Cardiac muscle cell (in vitro differentiated cells and primary cell): ENCODE measurements at regions not wholly inside any gene's neighbourhood (a gene's known extent, or its start where the extent isn't known, plus 50 kb on each side); places are given as distances from the start of the nearest gene placed in this dataset.

Experiments
- DNase-seq, 2 donors: peaks; one replicate each; pipeline versions ENCODE4 v3.0.0 to v3.0.0-alpha.2; 2010 to 2017; ENCODE audit warnings: low read depth in 1 of 2, low spot score in 1 of 2
- H3K27ac ChIP-seq: fragments of 200-600 bp; sonication (generic); 2 replicates; pipeline ENCODE4 v1.5.1; 2016
- H3K27me3 ChIP-seq: fragments of 200-600 bp; sonication (generic); 2 replicates; pipeline ENCODE4 v1.6.0; 2016; ENCODE audit warnings: control low read depth
- H3K36me3 ChIP-seq: fragments of 200-600 bp; sonication (generic); 2 replicates; pipeline ENCODE4 v1.5.1; 2016; ENCODE audit warnings: control low read depth
- H3K4me1 ChIP-seq: fragments of 200-600 bp; sonication (generic); 2 replicates; pipeline ENCODE4 v1.8.1; 2017; ENCODE audit warnings: low read depth, mild to moderate bottlenecking, mixed run types
- H3K4me3 ChIP-seq: fragments of 200-600 bp; sonication (generic); 2 replicates; pipeline ENCODE4 v1.5.1; 2016; ENCODE audit warnings: mild to moderate bottlenecking
- H3K9me3 ChIP-seq: fragments of 200-600 bp; sonication (generic); 2 replicates; pipeline ENCODE4 v1.5.1; 2017; ENCODE audit warnings: low read depth, mild to moderate bottlenecking, control low read depth
- TF ChIP-seq, protein P1 (sequence below): IDR thresholded peaks from 2 replicates; pipeline ENCODE4 v1.5.1; 2012; ENCODE audit warnings: low read depth, mild to moderate bottlenecking, low read length

DNA sequence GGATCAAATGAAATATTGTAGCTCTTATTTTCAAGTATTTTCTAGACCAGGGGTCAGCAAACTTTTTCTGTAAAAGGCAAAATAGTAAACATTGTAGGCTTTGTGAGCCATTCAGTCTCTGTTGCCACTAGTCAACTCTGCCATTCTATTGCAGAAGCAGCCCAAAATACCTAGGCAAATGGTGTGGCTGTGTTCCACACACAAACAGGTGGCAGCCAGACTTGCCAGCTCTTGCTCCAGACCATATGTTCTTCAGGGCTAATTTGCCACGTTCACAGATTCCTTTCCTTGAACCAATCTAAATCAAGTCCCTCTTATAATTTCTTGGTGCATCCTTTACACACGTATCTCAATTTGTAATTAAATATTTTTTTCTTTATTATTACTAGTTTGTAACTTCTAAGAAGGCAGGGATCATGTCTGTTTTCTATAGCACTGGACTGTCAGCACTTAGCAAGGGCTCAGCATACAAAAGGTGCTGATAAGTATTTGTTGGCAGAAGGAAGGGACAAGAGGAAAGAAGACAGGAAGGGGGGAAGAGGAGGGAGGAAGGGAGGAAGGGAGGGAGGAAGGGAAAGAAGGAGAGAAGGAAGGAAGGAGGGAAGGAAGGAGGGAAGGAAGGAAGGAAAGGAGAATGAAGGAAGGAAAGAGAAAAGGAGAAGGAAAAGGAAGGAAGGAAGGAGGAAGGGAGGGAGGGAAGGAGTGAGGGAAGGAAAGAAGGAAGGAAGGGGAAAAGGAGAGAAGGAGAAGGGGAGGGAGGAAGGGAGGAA is 106.5 kb upstream of the EDEM3 start:
- H3K27ac ChIP-seq, result no peak overlapping the region
- no peak overlapping the region for H3K4me3 ChIP-seq
- peak in 1 of 2 donors; percentile 3 for DNase-seq
- H3K4me1 ChIP-seq, result no peaks in the 10 kb centered on the region
- no peaks in the 10 kb centered on the region for H3K9me3 ChIP-seq
- H3K27me3 ChIP-seq, result no peaks in the 10 kb centered on the region
- no peaks in the 10 kb centered on the region for H3K36me3 ChIP-seq
- TF ChIP-seq, protein P1, sequence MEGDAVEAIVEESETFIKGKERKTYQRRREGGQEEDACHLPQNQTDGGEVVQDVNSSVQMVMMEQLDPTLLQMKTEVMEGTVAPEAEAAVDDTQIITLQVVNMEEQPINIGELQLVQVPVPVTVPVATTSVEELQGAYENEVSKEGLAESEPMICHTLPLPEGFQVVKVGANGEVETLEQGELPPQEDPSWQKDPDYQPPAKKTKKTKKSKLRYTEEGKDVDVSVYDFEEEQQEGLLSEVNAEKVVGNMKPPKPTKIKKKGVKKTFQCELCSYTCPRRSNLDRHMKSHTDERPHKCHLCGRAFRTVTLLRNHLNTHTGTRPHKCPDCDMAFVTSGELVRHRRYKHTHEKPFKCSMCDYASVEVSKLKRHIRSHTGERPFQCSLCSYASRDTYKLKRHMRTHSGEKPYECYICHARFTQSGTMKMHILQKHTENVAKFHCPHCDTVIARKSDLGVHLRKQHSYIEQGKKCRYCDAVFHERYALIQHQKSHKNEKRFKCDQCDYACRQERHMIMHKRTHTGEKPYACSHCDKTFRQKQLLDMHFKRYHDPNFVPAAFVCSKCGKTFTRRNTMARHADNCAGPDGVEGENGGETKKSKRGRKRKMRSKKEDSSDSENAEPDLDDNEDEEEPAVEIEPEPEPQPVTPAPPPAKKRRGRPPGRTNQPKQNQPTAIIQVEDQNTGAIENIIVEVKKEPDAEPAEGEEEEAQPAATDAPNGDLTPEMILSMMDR, result no peak

GRCh38 chr1:184860535-184860934 is 105.9 kb upstream of the EDEM3 start:
- Histone ChIP-seq H3K27ac (no peak overlapping the region), H3K4me3 (no peak overlapping the region)
- TF ChIP-seq, protein P1, result no peak

GRCh38 chr1:184859381-184860105 is 104.9 kb upstream of the EDEM3 start:
- H3K4me1 ChIP-seq, result no peaks in the 10 kb centered on the region
- H3K4me3 ChIP-seq, result no peak overlapping the region
- no peaks in the 10 kb centered on the region for H3K9me3 ChIP-seq
- H3K27me3 ChIP-seq, result no peaks in the 10 kb centered on the region
- H3K36me3 ChIP-seq, result no peaks in the 10 kb centered on the region
- TF ChIP-seq, protein P1, result no peak
- no peak for DNase-seq
- H3K27ac ChIP-seq, result no peak overlapping the region

More at GRCh38 chr1:184860535-184860934, 105.9 kb upstream of the EDEM3 start:
- DNase-seq, result no peak
- Histone ChIP-seq H3K27me3 (no peaks in the 10 kb centered on the region), H3K4me1 (no peaks in the 10 kb centered on the region), H3K36me3 (no peaks in the 10 kb centered on the region), H3K9me3 (no peaks in the 10 kb centered on the region)

DNA sequence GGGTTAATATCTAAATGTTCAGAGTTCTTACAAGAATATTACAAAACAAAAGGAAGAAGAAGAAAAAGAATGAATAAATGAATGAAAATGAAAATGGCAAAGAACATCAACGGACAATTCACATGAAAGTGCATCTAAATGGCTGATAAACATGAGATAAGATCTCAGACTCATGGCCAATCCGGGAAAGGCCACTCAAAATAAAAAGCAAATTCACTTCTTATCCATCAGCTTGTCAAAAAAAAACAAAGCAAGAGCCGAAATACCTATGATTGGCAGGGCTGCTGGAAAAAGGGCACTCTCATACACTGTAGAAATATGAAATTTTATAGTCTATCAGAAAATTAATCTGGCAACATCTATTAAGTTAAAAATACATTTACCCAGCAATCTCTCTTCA is 103.6 kb upstream of the EDEM3 start:
- Histone ChIP-seq H3K27me3 (no peaks in the 10 kb centered on the region), H3K36me3 (no peaks in the 10 kb centered on the region), H3K4me1 (no peaks in the 10 kb centered on the region), H3K4me3 (no peak overlapping the region), H3K9me3 (no peaks in the 10 kb centered on the region), H3K27ac (no peak overlapping the region)
- no peak for DNase-seq
- TF ChIP-seq, protein P1, result no peak

GRCh38 chr1:184854496-184855140 is 100.0 kb upstream of the EDEM3 start:
- Histone ChIP-seq H3K27ac (no peak overlapping the region), H3K9me3 (no peaks in the 10 kb centered on the region)
- DNase-seq, result peak in 1 of 2 donors; percentile 51

More at GRCh38 chr1:184854496-184855140, 100.0 kb upstream of the EDEM3 start:
- no peak overlapping the region for H3K4me3 ChIP-seq
- H3K36me3 ChIP-seq, result no peaks in the 10 kb centered on the region
- TF ChIP-seq, protein P1, result no peak
- H3K4me1 ChIP-seq, result no peaks in the 10 kb centered on the region
- no peaks in the 10 kb centered on the region for H3K27me3 ChIP-seq
